ENCODE measurements at regions not wholly inside any gene's neighbourhood (a gene's known extent, or its start where the extent isn't known, plus 50 kb on each side); places are given as distances from the start of the nearest gene placed in this dataset.

DNA sequence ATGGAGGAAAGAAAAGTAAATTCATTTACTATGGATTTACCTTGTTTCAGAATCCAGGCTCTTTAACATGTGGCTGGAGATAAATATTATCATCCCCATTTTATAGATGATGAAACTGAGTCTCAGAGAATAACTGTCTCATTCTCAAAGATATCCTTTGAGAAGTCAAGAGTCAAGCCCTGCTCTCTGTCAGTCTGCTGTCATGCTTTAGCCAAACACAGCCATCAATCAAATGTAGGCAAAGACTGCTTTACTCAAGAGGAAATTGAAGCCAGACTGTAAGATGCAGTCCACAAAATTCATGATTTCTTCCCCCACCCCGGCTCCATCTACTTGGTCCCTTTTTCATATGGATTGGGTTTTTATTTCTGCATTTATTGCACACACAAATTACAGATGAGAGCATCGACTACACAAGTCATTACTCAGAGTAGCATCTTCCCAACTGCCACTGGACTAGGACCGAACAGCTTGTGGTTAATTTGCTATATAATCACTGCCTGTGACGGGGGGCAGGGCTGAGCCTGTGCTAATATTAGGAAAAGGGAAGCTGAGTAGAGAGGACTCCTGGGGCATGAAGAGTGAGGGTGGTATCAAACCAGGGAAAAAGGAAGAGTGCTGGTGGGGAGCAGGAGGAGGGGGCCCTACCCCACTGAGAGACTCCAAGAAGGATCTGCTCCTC is 102.7 kb upstream of the TOP1 start:
- TF ChIP-seq POLR2A (IDR thresholded peaks at IDR 0.05), result no peak
- TF ChIP-seq, protein P1, sequence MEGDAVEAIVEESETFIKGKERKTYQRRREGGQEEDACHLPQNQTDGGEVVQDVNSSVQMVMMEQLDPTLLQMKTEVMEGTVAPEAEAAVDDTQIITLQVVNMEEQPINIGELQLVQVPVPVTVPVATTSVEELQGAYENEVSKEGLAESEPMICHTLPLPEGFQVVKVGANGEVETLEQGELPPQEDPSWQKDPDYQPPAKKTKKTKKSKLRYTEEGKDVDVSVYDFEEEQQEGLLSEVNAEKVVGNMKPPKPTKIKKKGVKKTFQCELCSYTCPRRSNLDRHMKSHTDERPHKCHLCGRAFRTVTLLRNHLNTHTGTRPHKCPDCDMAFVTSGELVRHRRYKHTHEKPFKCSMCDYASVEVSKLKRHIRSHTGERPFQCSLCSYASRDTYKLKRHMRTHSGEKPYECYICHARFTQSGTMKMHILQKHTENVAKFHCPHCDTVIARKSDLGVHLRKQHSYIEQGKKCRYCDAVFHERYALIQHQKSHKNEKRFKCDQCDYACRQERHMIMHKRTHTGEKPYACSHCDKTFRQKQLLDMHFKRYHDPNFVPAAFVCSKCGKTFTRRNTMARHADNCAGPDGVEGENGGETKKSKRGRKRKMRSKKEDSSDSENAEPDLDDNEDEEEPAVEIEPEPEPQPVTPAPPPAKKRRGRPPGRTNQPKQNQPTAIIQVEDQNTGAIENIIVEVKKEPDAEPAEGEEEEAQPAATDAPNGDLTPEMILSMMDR (IDR thresholded peaks at IDR 0.05), result no peak
